GM12892 (cell line): ENCODE measurements at regions not wholly inside any gene's neighbourhood (a gene's known extent, or its start where the extent isn't known, plus 50 kb on each side); places are given as distances from the start of the nearest gene placed in this dataset.

Source experiments
- POLR2A ChIP-seq: IDR thresholded peaks from 2 replicates; pipeline ENCODE4 v1.6.1; 2011; ENCODE audit warnings: low read depth, low read length, control low read depth
- POLR2AphosphoS5 ChIP-seq: IDR thresholded peaks from 2 replicates; pipeline ENCODE4 v1.6.1; 2011; ENCODE audit warnings: low read depth, low read length, control low read depth
- TAF1 ChIP-seq: IDR thresholded peaks from 2 replicates; pipeline ENCODE4 v1.6.1; 2011; ENCODE audit warnings: low read depth, mild to moderate bottlenecking, control low read depth, low read length, borderline replicate concordance

GRCh38 chrX:20472620-20473258, 206.0 kb upstream of the RPS6KA3 start:
- TF ChIP-seq TAF1 (no peak), POLR2A (no peak), POLR2AphosphoS5 (no peak)
